Brain pericyte (primary cell): ENCODE measurements at regions not wholly inside any gene's neighbourhood (a gene's known extent, or its start where the extent isn't known, plus 50 kb on each side); places are given as distances from the start of the nearest gene placed in this dataset.

ENCODE experiments used
- DNase-seq: peaks from one replicate; pipeline ENCODE4 v3.0.0-alpha.2; 2012; ENCODE audit warnings: low read depth, low spot score

GRCh38 chr9:551986-552929 lies 289.2 kb upstream of the DMRT1 start:
- DNase-seq = no peak

DNA sequence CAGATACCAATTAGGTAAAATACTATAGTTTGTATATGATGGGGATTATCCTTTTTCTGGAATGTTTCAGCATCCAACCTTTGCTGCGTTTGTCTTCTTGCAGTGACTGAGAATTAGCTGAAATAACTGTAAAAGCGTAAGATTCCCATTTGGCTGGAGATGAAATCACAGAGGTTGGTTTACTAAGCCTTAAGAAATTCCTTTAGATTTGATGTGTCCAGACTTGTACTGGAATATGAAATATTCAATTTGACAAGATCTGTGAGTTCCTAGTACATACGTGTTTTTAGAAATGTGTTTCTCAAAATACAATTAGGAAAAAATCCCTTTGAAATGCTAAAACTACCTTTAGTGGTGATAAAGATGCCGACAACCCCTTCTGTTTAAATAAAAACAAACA lies 286.0 kb upstream of the DMRT1 start:
- no peak for DNase-seq

GRCh38 chr9:556199-556598 lies 285.3 kb upstream of the DMRT1 start:
- no peak for DNase-seq

- DNase-seq = no peak
Measured at GRCh38 chr9:556675-557074, 284.8 kb upstream of the DMRT1 start.

- DNase-seq = no peak
Measured at GRCh38 chr9:557601-558201, 283.8 kb upstream of the DMRT1 start.

DNA sequence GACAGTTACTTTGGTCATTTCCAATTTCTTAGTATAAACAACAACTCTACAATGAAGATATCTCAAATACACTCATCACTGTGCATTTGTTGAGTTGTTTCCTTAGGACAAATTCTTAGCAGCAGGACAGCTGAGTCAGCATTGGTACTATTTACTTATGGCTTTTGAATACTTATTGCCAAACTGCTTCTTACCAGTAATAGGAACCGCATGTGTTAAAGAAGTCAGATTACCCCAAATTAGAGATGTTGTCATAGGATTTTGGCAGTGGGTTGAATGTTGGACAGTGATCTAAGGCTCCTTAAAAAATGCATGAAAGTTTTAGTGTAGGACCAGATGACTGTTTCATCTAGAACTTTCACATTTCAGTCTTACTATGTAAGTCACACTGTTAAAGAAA lies 280.1 kb upstream of the DMRT1 start:
- DNase-seq = no peak

DNA sequence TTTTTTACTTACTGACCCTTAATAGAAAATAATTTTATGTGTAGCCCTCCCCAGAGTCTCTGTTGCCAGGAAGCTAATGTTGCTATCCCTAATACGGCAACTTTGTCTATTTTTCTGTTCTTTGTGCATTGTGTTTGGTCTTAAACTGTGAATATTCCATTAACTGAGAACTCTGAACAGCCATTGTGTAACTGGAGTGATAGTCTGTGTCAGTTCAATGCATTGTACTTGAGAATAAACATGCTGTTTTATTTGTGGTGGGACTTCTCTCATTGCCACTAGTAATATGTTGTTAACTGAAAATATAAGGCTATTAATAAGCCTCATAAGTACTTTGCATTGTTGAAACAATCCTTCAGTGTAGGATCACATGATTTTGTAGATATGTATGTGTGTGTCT lies 278.3 kb upstream of the DMRT1 start:
- no peak for DNase-seq

DNA sequence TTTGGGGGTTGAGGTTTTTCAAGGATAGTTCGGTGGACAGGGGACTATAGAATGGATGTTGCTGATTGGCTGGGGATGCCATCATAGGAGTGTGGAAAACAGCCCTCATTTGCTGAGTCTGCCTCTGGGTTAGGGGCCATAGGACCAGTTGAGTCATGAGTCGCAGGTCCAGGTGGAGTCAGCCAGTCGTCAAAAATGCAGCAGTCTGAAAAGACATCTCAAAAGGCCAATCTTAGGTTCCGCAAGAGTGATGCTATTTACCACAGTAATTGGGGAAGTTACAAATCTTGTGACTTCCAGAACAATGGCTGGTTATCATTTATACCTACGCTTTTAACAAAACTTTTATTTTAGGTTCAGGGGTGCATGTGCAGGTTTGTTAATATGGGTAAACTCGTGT lies 276.0 kb upstream of the DMRT1 start:
- DNase-seq = no peak

DNA sequence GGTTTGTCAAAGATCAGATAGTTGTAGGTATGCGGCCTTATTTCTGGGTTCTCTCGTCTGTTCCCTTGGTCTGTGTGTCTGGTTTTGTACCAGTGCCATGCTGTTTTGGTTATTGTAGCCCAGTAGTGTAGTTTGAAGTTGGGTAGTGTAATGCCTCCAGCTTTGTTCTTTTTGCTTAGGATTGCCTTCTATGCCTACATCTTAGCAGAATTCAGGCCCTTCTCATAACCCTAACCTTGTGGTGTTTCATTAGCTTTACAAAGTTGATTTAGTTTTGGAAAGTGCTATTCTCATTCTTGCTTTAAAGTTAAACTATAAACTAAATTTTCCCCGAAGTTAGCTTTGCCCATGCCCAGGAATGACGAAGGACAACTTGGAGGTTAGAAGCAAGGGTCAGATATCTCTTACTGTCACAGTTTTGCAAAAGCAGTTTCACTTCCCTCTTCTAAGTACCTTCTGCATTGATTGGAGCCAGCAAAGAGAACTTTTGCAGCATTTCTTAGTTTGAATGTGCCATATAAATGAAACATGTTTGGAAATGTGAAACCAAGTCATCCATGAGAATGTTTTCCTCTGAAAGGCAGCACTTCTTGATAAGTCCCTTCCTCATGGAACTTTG lies 274.3 kb upstream of the DMRT1 start:
- DNase-seq = no peak

DNA sequence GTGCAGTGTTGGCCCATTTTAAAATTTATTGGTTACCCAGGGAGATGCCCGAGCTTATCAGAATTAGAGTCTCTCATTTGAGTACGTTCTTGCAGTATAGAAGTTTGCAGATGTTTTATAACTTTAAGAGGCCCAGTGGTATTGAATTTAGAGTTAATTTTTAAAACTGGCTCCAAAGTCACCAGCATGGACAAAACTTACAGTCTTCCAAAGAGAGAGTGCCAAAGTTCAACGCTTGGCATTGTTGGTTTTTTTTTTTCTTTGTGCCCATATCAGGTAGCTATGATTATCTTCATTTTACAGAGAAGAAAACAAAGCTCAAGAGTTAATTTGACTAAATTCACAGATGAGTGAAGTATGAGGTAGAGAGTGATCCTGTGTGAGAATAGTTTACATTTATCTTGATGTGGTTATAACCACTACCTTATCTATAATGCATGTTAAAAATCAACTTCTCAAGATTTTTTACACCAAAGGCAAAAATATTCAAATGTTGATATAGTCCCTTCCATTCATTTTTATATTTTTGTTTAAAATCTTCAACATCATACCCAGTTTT lies 273.7 kb upstream of the DMRT1 start:
- no peak for DNase-seq

DNA sequence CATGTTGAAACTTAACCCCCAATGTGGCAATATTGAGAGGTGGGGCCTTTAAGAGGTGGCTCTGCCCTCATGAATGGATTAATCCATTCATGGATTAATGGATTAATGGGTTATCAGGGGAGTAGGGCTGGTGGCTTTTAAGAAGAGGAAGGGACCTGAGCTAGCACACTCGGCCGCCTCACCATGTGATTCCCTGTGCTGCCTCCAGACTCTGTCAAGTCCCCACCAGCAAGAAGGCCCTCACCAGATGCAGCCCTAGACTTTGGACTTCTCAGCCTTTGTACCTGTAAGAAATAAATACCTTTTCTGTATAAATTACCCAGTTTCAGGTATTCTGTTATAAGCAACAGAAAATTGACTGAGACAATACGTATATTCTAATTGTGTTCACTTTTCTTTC lies 272.2 kb upstream of the DMRT1 start:
- no peak for DNase-seq

GRCh38 chr9:570187-570586 lies 271.3 kb upstream of the DMRT1 start:
- DNase-seq = no peak

- DNase-seq = no peak
Measured at GRCh38 chr9:571066-571465, 270.4 kb upstream of the DMRT1 start.

GRCh38 chr9:571741-572140 lies 269.8 kb upstream of the DMRT1 start:
- DNase-seq = no peak

- no peak for DNase-seq
Measured at GRCh38 chr9:573691-574410, 267.6 kb upstream of the DMRT1 start.

GRCh38 chr9:575139-575538 lies 266.4 kb upstream of the DMRT1 start:
- DNase-seq = no peak

- DNase-seq = no peak
Measured at GRCh38 chr9:580652-581342, 260.7 kb upstream of the DMRT1 start.

GRCh38 chr9:581673-582497 lies 259.6 kb upstream of the DMRT1 start:
- DNase-seq = no peak

DNA sequence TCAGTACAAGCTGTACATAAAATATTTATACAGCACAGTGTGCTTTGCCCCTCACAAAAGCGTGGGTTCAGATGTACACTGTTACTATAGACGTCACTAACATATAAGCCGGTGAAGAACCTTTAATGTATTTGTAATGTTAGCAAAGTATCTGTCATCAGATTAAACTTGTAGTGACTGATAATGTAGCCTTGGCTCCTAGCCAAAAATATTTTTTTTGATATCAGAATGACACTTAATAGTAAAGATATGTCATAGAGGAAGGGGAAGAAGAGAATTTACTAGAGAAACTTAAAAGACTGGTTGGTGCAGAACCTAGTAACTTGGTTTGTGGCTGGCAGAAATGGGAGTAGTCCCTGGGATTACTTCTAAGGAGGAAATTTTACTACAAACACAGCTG lies 258.7 kb upstream of the DMRT1 start:
- DNase-seq = no peak

- DNase-seq = no peak
Measured at GRCh38 chr9:587527-587926, 254.0 kb upstream of the DMRT1 start.
